Mesenchymal stem cell (in vitro differentiated cells and primary cell): ENCODE measurements at regions not wholly inside any gene's neighbourhood (a gene's known extent, or its start where the extent isn't known, plus 50 kb on each side); places are given as distances from the start of the nearest gene placed in this dataset.

ENCODE experiments used
- DNase-seq: peaks from one replicate; pipeline ENCODE4 v3.0.0-alpha.2; 2013
- H2AFZ ChIP-seq: one replicate; pipeline ENCODE4 v1.6.1; 2013; ENCODE audit warnings: low read depth, mild to moderate bottlenecking, control low read depth, inconsistent platforms, low read length, moderate library complexity
- H2AK5ac ChIP-seq: 2 replicates; pipeline ENCODE4 v1.6.1; 2013; ENCODE audit warnings: low read length, moderate library complexity, mild to moderate bottlenecking, inconsistent platforms; ENCODE audit not compliant: severe bottlenecking
- H2BK120ac ChIP-seq: one replicate; pipeline ENCODE4 v1.6.1; 2013; ENCODE audit warnings: low read depth, mild to moderate bottlenecking, inconsistent platforms, low read length, moderate library complexity
- H2BK12ac ChIP-seq, 2 experiments: one replicate each; pipeline ENCODE4 v1.6.1; 2013; ENCODE audit warnings: inconsistent platforms in 2 of 2, low read length in 2 of 2, mild to moderate bottlenecking in 2 of 2, moderate library complexity in 2 of 2, control low read depth in 1 of 2
- H2BK15ac ChIP-seq: one replicate; pipeline ENCODE4 v1.6.1; 2013; ENCODE audit warnings: mild to moderate bottlenecking, low read depth, inconsistent platforms; ENCODE audit not compliant: poor library complexity, severe bottlenecking
- H2BK5ac ChIP-seq: 2 replicates; pipeline ENCODE4 v1.6.1; 2013; ENCODE audit warnings: low read depth, mild to moderate bottlenecking, low read length, control low read depth, inconsistent platforms; ENCODE audit not compliant: poor library complexity, severe bottlenecking
- H3K14ac ChIP-seq, 2 experiments: one replicate each; pipeline ENCODE4 v1.6.1; 2013; ENCODE audit warnings: inconsistent platforms in 2 of 2, low read length in 2 of 2, control low read depth in 1 of 2, mild to moderate bottlenecking in 1 of 2, moderate library complexity in 1 of 2
- H3K18ac ChIP-seq, 2 experiments: one replicate each; pipeline ENCODE4 v1.6.1; 2013; ENCODE audit warnings: inconsistent platforms in 2 of 2, low read length in 2 of 2, control low read depth in 1 of 2, low read depth in 1 of 2, mild to moderate bottlenecking in 1 of 2
- H3K23ac ChIP-seq, 2 experiments: one replicate each; pipeline ENCODE4 v1.6.1; 2013; ENCODE audit warnings: inconsistent platforms in 2 of 2, low read length in 2 of 2, mild to moderate bottlenecking in 2 of 2, moderate library complexity in 2 of 2, control low read depth in 1 of 2
- H3K27ac ChIP-seq: 2 replicates; pipeline ENCODE4 v1.5.1; 2013; ENCODE audit warnings: mild to moderate bottlenecking, moderate library complexity, low read length, control low read depth, inconsistent platforms; ENCODE audit not compliant: poor library complexity, severe bottlenecking
- H3K27me3 ChIP-seq, 2 experiments: 2 replicates each; pipeline versions ENCODE4 v1.6.1 to v1.7.0; 2013; ENCODE audit warnings: low read length in 2 of 2, mild to moderate bottlenecking in 2 of 2, moderate library complexity in 2 of 2, control low read depth in 1 of 2, inconsistent platforms in 1 of 2; ENCODE audit not compliant: control insufficient read depth in 1 of 2, insufficient read depth in 1 of 2
- H3K36me3 ChIP-seq, 2 experiments: 2 replicates each; pipeline versions ENCODE4 v1.6.1 to v1.7.0; 2013; ENCODE audit warnings: low read length in 2 of 2, control low read depth in 1 of 2, inconsistent platforms in 1 of 2, low read depth in 1 of 2, mild to moderate bottlenecking in 1 of 2; ENCODE audit not compliant: insufficient read depth in 2 of 2, control insufficient read depth in 1 of 2
- H3K4ac ChIP-seq, 2 experiments: one replicate each; pipeline ENCODE4 v1.6.1; 2013; ENCODE audit warnings: inconsistent platforms in 2 of 2, low read length in 2 of 2, mild to moderate bottlenecking in 2 of 2, moderate library complexity in 2 of 2, control low read depth in 1 of 2, low read depth in 1 of 2
- H3K4me1 ChIP-seq: 2 replicates; pipeline ENCODE4 v1.6.1; 2013; ENCODE audit warnings: low read depth, low read length, control low read depth; ENCODE audit not compliant: control insufficient read depth, insufficient read depth
- H3K4me2 ChIP-seq: 2 replicates; pipeline ENCODE4 v1.6.1; 2013; ENCODE audit warnings: low read length, mild to moderate bottlenecking, inconsistent platforms; ENCODE audit not compliant: poor library complexity, severe bottlenecking
- H3K4me3 ChIP-seq, 2 experiments: 2 replicates each; pipeline versions ENCODE4 v1.5.1 to v1.7.0; 2013; ENCODE audit warnings: low read length in 2 of 2, mild to moderate bottlenecking in 2 of 2, control low read depth in 1 of 2, low read depth in 1 of 2; ENCODE audit not compliant: insufficient read depth in 1 of 2
- H3K79me1 ChIP-seq: replicated peaks from 2 replicates; pipeline ENCODE4 v1.6.1; 2013; ENCODE audit warnings: mild to moderate bottlenecking, control low read depth, low read length, inconsistent platforms; ENCODE audit not compliant: poor library complexity, severe bottlenecking
- H3K9ac ChIP-seq: 2 replicates; pipeline ENCODE4 v1.7.0; 2013; ENCODE audit warnings: mild to moderate bottlenecking, low read length, moderate library complexity
- H3K9me3 ChIP-seq: 2 replicates; pipeline ENCODE4 v1.7.0; 2013; ENCODE audit warnings: mild to moderate bottlenecking, low read length; ENCODE audit not compliant: control insufficient read depth
- H4K8ac ChIP-seq: one replicate; pipeline ENCODE4 v1.6.1; 2013; ENCODE audit warnings: inconsistent platforms, mild to moderate bottlenecking, low read length, moderate library complexity
- H4K91ac ChIP-seq: one replicate; pipeline ENCODE4 v1.6.1; 2013; ENCODE audit warnings: mild to moderate bottlenecking, low read length, inconsistent platforms
- WGBS: methylation state at CpG from one replicate; pipeline ENCODE4 v1.1.7; 2013; ENCODE audit warnings: mixed read lengths; 5-methylcytosine and 5-hydroxymethylcytosine counted together

DNA sequence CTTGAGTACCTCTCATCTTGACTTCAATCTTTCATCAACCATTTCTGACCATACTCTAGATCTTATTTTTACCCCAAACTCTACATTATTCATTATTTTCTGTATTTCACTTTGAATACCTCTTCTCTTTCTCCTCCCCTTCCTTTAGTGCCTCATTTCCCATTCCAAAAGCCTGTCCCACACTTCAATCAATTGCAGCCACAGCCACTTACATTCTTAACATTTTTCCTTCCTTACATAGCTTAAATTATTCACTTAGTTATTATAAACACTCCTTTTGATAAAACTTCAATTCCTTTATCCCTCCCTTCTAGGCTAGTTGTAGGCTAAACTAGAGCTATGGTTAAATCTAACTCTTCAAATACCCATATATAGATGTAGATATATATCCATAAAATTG is 344.0 kb downstream of the PRR16 start:
- Histone ChIP-seq H3K23ac (no peak overlapping the region), H2BK12ac (no peak overlapping the region), H3K27me3 (no peaks in the 10 kb centered on the region), H4K91ac (no peak overlapping the region), H2BK15ac (no peak overlapping the region), H3K9ac (no peak overlapping the region), H4K8ac (no peak overlapping the region), H3K4me1 (no peaks in the 10 kb centered on the region), H3K18ac (no peak overlapping the region), H3K27ac (no peak overlapping the region), H2AK5ac (no peak overlapping the region), H3K36me3 (no peaks in the 10 kb centered on the region), H2BK120ac (no peak overlapping the region), H3K4ac (no peak overlapping the region), H3K9me3 (peaks cover 2% of the 10 kb centered on the region), H3K4me3 (no peak overlapping the region), H2BK5ac (no peak overlapping the region), H3K79me1 (no peaks in the 10 kb centered on the region), H3K14ac (no peak overlapping the region), H2AFZ (no peak overlapping the region), H3K4me2 (no peak overlapping the region)
- no peak for DNase-seq

DNA sequence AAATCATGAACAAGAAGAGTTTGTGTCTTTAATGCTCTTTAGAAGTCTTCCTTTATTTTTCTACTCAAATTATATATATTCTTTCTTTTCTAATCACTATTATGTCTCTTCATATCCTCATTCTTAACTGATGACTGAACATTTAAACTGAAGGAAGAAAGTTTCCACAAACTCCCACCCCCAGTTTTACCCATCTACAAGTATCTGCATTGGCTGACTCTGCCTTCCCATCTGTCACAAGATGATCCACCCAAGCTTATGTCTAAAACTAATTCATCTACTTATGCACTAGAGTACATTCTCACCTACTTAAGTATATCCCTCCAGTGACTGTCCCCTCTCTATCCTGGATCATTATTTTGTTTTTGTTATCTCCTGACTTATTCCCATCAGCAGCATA is 344.5 kb downstream of the PRR16 start:
- Histone ChIP-seq H3K79me1 (no peaks in the 10 kb centered on the region), H4K8ac (no peak overlapping the region)

DNA sequence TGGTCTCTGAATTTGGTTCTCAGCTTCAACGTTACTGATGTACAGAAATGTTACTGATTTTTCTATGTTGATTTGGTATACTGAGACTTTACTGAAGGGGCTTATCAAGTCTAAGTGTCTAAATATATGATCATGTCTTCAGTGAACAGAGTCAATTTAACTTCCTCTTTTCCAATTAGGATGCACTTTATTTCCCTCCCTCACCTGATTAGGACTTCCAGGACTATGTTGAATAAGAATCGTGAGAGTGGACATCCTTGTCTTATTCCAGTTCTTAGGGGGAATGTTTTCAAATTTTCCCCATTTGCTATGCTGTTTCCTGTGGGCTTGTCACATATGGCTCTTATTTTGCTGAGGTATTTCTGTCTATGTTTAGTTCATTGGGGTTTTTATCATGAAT is 349.5 kb downstream of the PRR16 start:
- Histone ChIP-seq H3K27me3 (no peaks in the 10 kb centered on the region), H3K4me1 (no peaks in the 10 kb centered on the region)

More for the DNA sequence above, 344.5 kb downstream of the PRR16 start:
- no peaks in the 10 kb centered on the region for H3K36me3 ChIP-seq
- no peak overlapping the region for H3K18ac ChIP-seq
- no peak overlapping the region for H2BK15ac ChIP-seq
- H3K14ac ChIP-seq = no peak overlapping the region
- no peak overlapping the region for H2BK12ac ChIP-seq
- no peak overlapping the region for H2AFZ ChIP-seq
- H3K4ac ChIP-seq = no peak overlapping the region
- H2BK5ac ChIP-seq = no peak overlapping the region
- H3K4me2 ChIP-seq = no peak overlapping the region
- no peaks in the 10 kb centered on the region for H3K27me3 ChIP-seq
- H3K4me3 ChIP-seq = no peak overlapping the region
- H3K9ac ChIP-seq = no peak overlapping the region
- no peak overlapping the region for H2AK5ac ChIP-seq
- no peak overlapping the region for H3K27ac ChIP-seq
- H4K91ac ChIP-seq = no peak overlapping the region
- H2BK120ac ChIP-seq = no peak overlapping the region
- H3K4me1 ChIP-seq = no peaks in the 10 kb centered on the region
- no peak for DNase-seq
- H3K9me3 ChIP-seq = peaks cover 6% of the 10 kb centered on the region
- no peak overlapping the region for H3K23ac ChIP-seq

GRCh38 chr5:120817044-120817985 is 353.2 kb downstream of the PRR16 start:
- no peak overlapping the region for H2BK15ac ChIP-seq
- DNase-seq = peak; percentile 35
- no peak overlapping the region for H2BK5ac ChIP-seq

More for the DNA sequence above, 349.5 kb downstream of the PRR16 start:
- H3K79me1 ChIP-seq = no peaks in the 10 kb centered on the region
- H2BK120ac ChIP-seq = no peak overlapping the region
- no peak overlapping the region for H2BK5ac ChIP-seq
- no peak for DNase-seq
- H4K8ac ChIP-seq = no peak overlapping the region
- no peak overlapping the region for H3K14ac ChIP-seq
- peaks cover 7% of the 10 kb centered on the region for H3K9me3 ChIP-seq
- no peak overlapping the region for H2BK15ac ChIP-seq
- no peak overlapping the region for H2AFZ ChIP-seq
- H2AK5ac ChIP-seq = no peak overlapping the region
- no peaks in the 10 kb centered on the region for H3K36me3 ChIP-seq
- H3K4me3 ChIP-seq = no peak overlapping the region
- no peak overlapping the region for H3K23ac ChIP-seq
- H3K27ac ChIP-seq = no peak overlapping the region
- H3K4ac ChIP-seq = no peak overlapping the region
- H3K18ac ChIP-seq = no peak overlapping the region
- H3K9ac ChIP-seq = no peak overlapping the region
- no peak overlapping the region for H3K4me2 ChIP-seq
- 87% methylated on average over 2 of the region's 2 CpGs for WGBS
- no peak overlapping the region for H2BK12ac ChIP-seq
- H4K91ac ChIP-seq = no peak overlapping the region

More at GRCh38 chr5:120817044-120817985, 353.2 kb downstream of the PRR16 start:
- H3K23ac ChIP-seq = no peak overlapping the region
- no peak overlapping the region for H4K8ac ChIP-seq
- H3K27me3 ChIP-seq = no peaks in the 10 kb centered on the region
- H3K4me3 ChIP-seq = no peak overlapping the region
- no peaks in the 10 kb centered on the region for H3K36me3 ChIP-seq
- H3K18ac ChIP-seq = no peak overlapping the region
- no peak overlapping the region for H4K91ac ChIP-seq
- no peak overlapping the region for H2AK5ac ChIP-seq
- no peak overlapping the region for H3K27ac ChIP-seq
- H3K4ac ChIP-seq = no peak overlapping the region
- 86% methylated on average over 12 of the region's 12 CpGs for WGBS
- no peak overlapping the region for H3K4me2 ChIP-seq
- H2BK12ac ChIP-seq = no peak overlapping the region
- H3K79me1 ChIP-seq = no peaks in the 10 kb centered on the region
- H2AFZ ChIP-seq = no peak overlapping the region
- H3K9me3 ChIP-seq = peaks cover 7% of the 10 kb centered on the region
- H3K4me1 ChIP-seq = no peaks in the 10 kb centered on the region
- no peak overlapping the region for H3K14ac ChIP-seq
- no peak overlapping the region for H3K9ac ChIP-seq
- no peak overlapping the region for H2BK120ac ChIP-seq
